T-cell (primary cell): ENCODE measurements at regions not wholly inside any gene's neighbourhood (a gene's known extent, or its start where the extent isn't known, plus 50 kb on each side); places are given as distances from the start of the nearest gene placed in this dataset.

ENCODE experiments used
- ATAC-seq, 4 experiments: fragments of 200-7000 bp in 3 of 4; fragments of 150-1000 bp in 1 of 4; cut with Tn5 transposase; replicated peaks in 1 of 4; 1 replicate in 3 of 4; 2 replicates in 1 of 4; pipeline ENCODE4 v1.10.0; 2021; ENCODE audit warnings: moderate library complexity in 3 of 4, mild to moderate bottlenecking in 2 of 4, moderate number of reproducible peaks in 1 of 4
- CTCF ChIA-PET, 2 donors: fragments of 300-600 bp; sonication (Branson Sonifier 250); formaldehyde crosslinking; loops; one replicate each; lab custom pipeline; 2022; ENCODE audit warnings: antibody characterized with exemption in 2 of 2; lab: Charles Lee
- POLR2A ChIA-PET, 2 donors: fragments of 300-600 bp; sonication (Branson Sonifier 250); formaldehyde crosslinking; loops; one replicate each; lab custom pipeline; 2022; ENCODE audit warnings: antibody characterized with exemption in 2 of 2; lab: Charles Lee
- DNase-seq, 35 experiments: peaks; one replicate each; pipeline versions ENCODE4 v3.0.0 to v3.0.0-alpha.2; 2013 to 2023
- H3K27ac ChIP-seq: one replicate; pipeline ENCODE4 v1.5.1; 2013; ENCODE audit warnings: low read length
- H3K27me3 ChIP-seq, 2 experiments: replicated peaks in 1 of 2; 1 replicate in 1 of 2; 2 replicates in 1 of 2; pipeline versions ENCODE4 v1.6.1 to v1.7.0; 2013; ENCODE audit warnings: low read length in 1 of 2, mixed read lengths in 1 of 2; ENCODE audit not compliant: control insufficient read depth in 2 of 2, insufficient read depth in 2 of 2; ENCODE audit errors: extremely low read depth in 1 of 2
- H3K36me3 ChIP-seq, 2 donors: 1 replicate in 1 of 2; 2 replicates in 1 of 2; pipeline versions ENCODE4 v1.6.1 to v1.7.0; 2013; ENCODE audit warnings: low read length in 1 of 2; ENCODE audit not compliant: control insufficient read depth in 2 of 2, insufficient read depth in 1 of 2; ENCODE audit errors: extremely low read depth in 1 of 2
- H3K4me1 ChIP-seq, 2 experiments: 1 replicate in 1 of 2; 2 replicates in 1 of 2; pipeline versions ENCODE4 v1.6.1 to v1.7.0; 2013; ENCODE audit warnings: low read length in 2 of 2, mixed read lengths in 1 of 2; ENCODE audit not compliant: insufficient read depth in 2 of 2, control insufficient read depth in 1 of 2; ENCODE audit errors: extremely low read depth in 1 of 2
- H3K4me3 ChIP-seq, 2 donors: 1 replicate in 1 of 2; 2 replicates in 1 of 2; pipeline versions ENCODE4 v1.5.1 to v1.7.0; 2013; ENCODE audit warnings: mild to moderate bottlenecking in 2 of 2, low read length in 1 of 2, moderate library complexity in 1 of 2; ENCODE audit not compliant: control insufficient read depth in 1 of 2; ENCODE audit errors: extremely low read depth in 1 of 2
- H3K9me3 ChIP-seq: 2 replicates; pipeline ENCODE4 v1.7.0; 2013
- H3K27ac Mint-ChIP-seq, 2 donors: one replicate each; pipeline ENCODE4 v1.8.0; 2020 to 2021; ENCODE audit warnings: mild to moderate bottlenecking in 2 of 2, mixed read lengths in 2 of 2
- H3K27me3 Mint-ChIP-seq, 2 donors: one replicate each; pipeline ENCODE4 v1.8.0; 2021 to 2022; ENCODE audit warnings: mixed read lengths in 2 of 2
- H3K36me3 Mint-ChIP-seq: one replicate; pipeline ENCODE4 v1.8.0; 2021; ENCODE audit warnings: mixed read lengths
- H3K4me1 Mint-ChIP-seq, 3 donors: one replicate each; pipeline ENCODE4 v1.8.0; 2020 to 2022; ENCODE audit warnings: mixed read lengths in 3 of 3, mild to moderate bottlenecking in 1 of 3
- H3K4me3 Mint-ChIP-seq, 3 donors: one replicate each; pipeline ENCODE4 v1.8.0; 2020 to 2022; ENCODE audit warnings: mild to moderate bottlenecking in 3 of 3, mixed read lengths in 3 of 3, moderate library complexity in 3 of 3
- H3K9me3 Mint-ChIP-seq, 3 donors: one replicate each; pipeline ENCODE4 v1.8.0; 2020 to 2022; ENCODE audit warnings: mixed read lengths in 3 of 3
- WGBS: methylation state at CpG from one replicate; pipeline ENCODE4 v1.1.5; 2013; ENCODE audit warnings: missing lambda C conversion rate; ENCODE audit not compliant: insufficient coverage; 5-methylcytosine and 5-hydroxymethylcytosine counted together

GRCh38 chr22:20648306-20648903 lies 125.5 kb upstream of the SERPIND1 start:
- Histone ChIP-seq H3K36me3 (no peaks in the 10 kb centered on the region), H3K9me3 (no peaks in the 10 kb centered on the region), H3K27ac (no peak overlapping the region), H3K4me1 (no peaks in the 10 kb centered on the region), H3K4me3 (no peak overlapping the region), H3K27me3 (peaks cover 0 to 13% of the 10 kb centered on the region in 2 experiments)
- ChIA-PET CTCF (no interaction called here), POLR2A (no interaction called here)
- Mint-ChIP-seq H3K4me3 (no peak overlapping the region), H3K27ac (no peak overlapping the region), H3K36me3 (no peaks in the 10 kb centered on the region), H3K27me3 (no peaks in the 10 kb centered on the region), H3K9me3 (no peaks in the 10 kb centered on the region), H3K4me1 (no peaks in the 10 kb centered on the region)
- 70% methylated on average over 2 of the region's 2 CpGs for WGBS
- ATAC-seq (no peak), DNase-seq (no peak)

- H3K27ac Mint-ChIP-seq: no peak overlapping the region
- DNase-seq (no peak), ATAC-seq (no peak)
- H3K4me3 ChIP-seq: no peak overlapping the region
- no peak overlapping the region for H3K4me3 Mint-ChIP-seq
- no peaks in the 10 kb centered on the region for H3K36me3 ChIP-seq
- ChIA-PET CTCF (no interaction called here), POLR2A (no interaction called here)
- no peaks in the 10 kb centered on the region for H3K27me3 Mint-ChIP-seq
- H3K9me3 Mint-ChIP-seq: no peaks in the 10 kb centered on the region
- no peaks in the 10 kb centered on the region for H3K4me1 ChIP-seq
- no peaks in the 10 kb centered on the region for H3K4me1 Mint-ChIP-seq
- no peaks in the 10 kb centered on the region for H3K9me3 ChIP-seq
- H3K27ac ChIP-seq: no peak overlapping the region
- peaks cover 0 to 13% of the 10 kb centered on the region in 2 experiments for H3K27me3 ChIP-seq
- 83% methylated on average over 10 of the region's 13 CpGs for WGBS
- no peaks in the 10 kb centered on the region for H3K36me3 Mint-ChIP-seq
Measured at GRCh38 chr22:20650294-20651207, 123.4 kb upstream of the SERPIND1 start.

- no peak for ATAC-seq
- no peaks in the 10 kb centered on the region for H3K27me3 Mint-ChIP-seq
- CTCF ChIA-PET: interaction anchor here in 1 of 2 donors (0.7 kb wide), 1 partner anchor 121 kb away, joined by 3 read pairs; no protein-coding TSS in a partner anchor
Measured at GRCh38 chr22:20651286-20651685, 122.6 kb upstream of the SERPIND1 start.

GRCh38 chr22:20652130-20652529 lies 121.8 kb upstream of the SERPIND1 start:
- WGBS: 82% methylated on average over 2 of the region's 6 CpGs

More at GRCh38 chr22:20651286-20651685, 122.6 kb upstream of the SERPIND1 start:
- Histone ChIP-seq H3K4me3 (no peak overlapping the region), H3K4me1 (no peaks in the 10 kb centered on the region), H3K27me3 (peaks cover 0 to 9% of the 10 kb centered on the region in 2 experiments), H3K36me3 (no peaks in the 10 kb centered on the region), H3K27ac (no peak overlapping the region), H3K9me3 (no peaks in the 10 kb centered on the region)
- POLR2A ChIA-PET: no interaction called here
- Mint-ChIP-seq H3K4me1 (no peaks in the 10 kb centered on the region), H3K27ac (no peak overlapping the region), H3K36me3 (no peaks in the 10 kb centered on the region), H3K9me3 (no peaks in the 10 kb centered on the region), H3K4me3 (no peak overlapping the region)
- no peak for DNase-seq
- WGBS: no CpG with 5 or more reads among the region's 2 CpGs

GRCh38 chr22:20652582-20652981 lies 121.3 kb upstream of the SERPIND1 start:
- Mint-ChIP-seq H3K27me3 (peaks cover 0 to 3% of the 10 kb centered on the region in 2 donors), H3K4me3 (no peak overlapping the region), H3K9me3 (no peaks in the 10 kb centered on the region), H3K27ac (no peak overlapping the region), H3K36me3 (no peaks in the 10 kb centered on the region), H3K4me1 (no peaks in the 10 kb centered on the region)
- no peaks in the 10 kb centered on the region for H3K4me1 ChIP-seq
- H3K27ac ChIP-seq: no peak overlapping the region
- ChIA-PET POLR2A (no interaction called here), CTCF (interaction anchor here in 1 of 2 donors (0.7 kb wide), 1 partner anchor 15 kb away, joined by 5 read pairs; no protein-coding TSS in a partner anchor)
- ATAC-seq: no peak
- H3K36me3 ChIP-seq: no peaks in the 10 kb centered on the region
- peaks cover 0 to 5% of the 10 kb centered on the region in 2 experiments for H3K27me3 ChIP-seq
- peak in 1 of 35 experiments; percentile 9 for DNase-seq
- 68% methylated on average over 4 of the region's 6 CpGs for WGBS
- no peaks in the 10 kb centered on the region for H3K9me3 ChIP-seq
- H3K4me3 ChIP-seq: no peak overlapping the region

More at GRCh38 chr22:20652130-20652529, 121.8 kb upstream of the SERPIND1 start:
- Mint-ChIP-seq H3K27ac (no peak overlapping the region), H3K36me3 (no peaks in the 10 kb centered on the region), H3K9me3 (no peaks in the 10 kb centered on the region), H3K4me1 (no peaks in the 10 kb centered on the region), H3K27me3 (no peaks in the 10 kb centered on the region), H3K4me3 (no peak overlapping the region)
- no peaks in the 10 kb centered on the region for H3K36me3 ChIP-seq
- H3K9me3 ChIP-seq: no peaks in the 10 kb centered on the region
- ATAC-seq: no peak
- no peak overlapping the region for H3K27ac ChIP-seq
- H3K4me1 ChIP-seq: no peaks in the 10 kb centered on the region
- no peak overlapping the region for H3K4me3 ChIP-seq
- no peak for DNase-seq
- CTCF ChIA-PET: interaction anchor here (0.7 kb wide), 2 partner anchors 15 to 121 kb away, joined by 3 to 5 read pairs; no protein-coding TSS in a partner anchor
- POLR2A ChIA-PET: no interaction called here
- H3K27me3 ChIP-seq: peaks cover 0 to 5% of the 10 kb centered on the region in 2 experiments

- CTCF ChIA-PET: no interaction called here
- no peaks in the 10 kb centered on the region for H3K9me3 Mint-ChIP-seq
- H3K4me1 ChIP-seq: no peaks in the 10 kb centered on the region
Measured at GRCh38 chr22:20653012-20653794, 120.7 kb upstream of the SERPIND1 start.

More at GRCh38 chr22:20653012-20653794, 120.7 kb upstream of the SERPIND1 start:
- no peak overlapping the region for H3K27ac Mint-ChIP-seq
- Histone ChIP-seq H3K4me3 (no peak overlapping the region), H3K9me3 (no peaks in the 10 kb centered on the region), H3K27ac (no peak overlapping the region), H3K27me3 (peaks cover 0 to 5% of the 10 kb centered on the region in 2 experiments), H3K36me3 (no peaks in the 10 kb centered on the region)
- no peak overlapping the region for H3K4me3 Mint-ChIP-seq
- WGBS: 76% methylated on average over 5 of the region's 7 CpGs
- ATAC-seq: no peak
- peak in 1 of 35 experiments; percentile 17 for DNase-seq
- H3K36me3 Mint-ChIP-seq: no peaks in the 10 kb centered on the region
- H3K4me1 Mint-ChIP-seq: no peaks in the 10 kb centered on the region
- peaks cover 0 to 3% of the 10 kb centered on the region in 2 donors for H3K27me3 Mint-ChIP-seq
- POLR2A ChIA-PET: no interaction called here
